Neural cell (in vitro differentiated cells): ENCODE measurements at regions not wholly inside any gene's neighbourhood (a gene's known extent, or its start where the extent isn't known, plus 50 kb on each side); places are given as distances from the start of the nearest gene placed in this dataset.

Experiments
- H2AFZ ChIP-seq: fragments of 200-600, 300-800 bp; sonication (generic), shearing (Covaris generic); 2 replicates; pipeline ENCODE4 v1.6.0; 2014; ENCODE audit warnings: low read depth, mild to moderate bottlenecking, antibody characterized with exemption, low read length, moderate library complexity
- H3F3A ChIP-seq: fragments of 200-600 bp; shearing (Covaris generic); 2 replicates; pipeline ENCODE4 v1.6.1; 2016; ENCODE audit warnings: mild to moderate bottlenecking, moderate library complexity, mixed read lengths, antibody characterized with exemption, low read length; ENCODE audit not compliant: insufficient read depth, poor library complexity, severe bottlenecking
- H3K27ac ChIP-seq: fragments of 200-600, 300-800 bp; sonication (generic), shearing (Covaris generic); 2 replicates; pipeline ENCODE4 v1.5.1; 2014; ENCODE audit warnings: mild to moderate bottlenecking, low read length, moderate library complexity
- H3K27me3 ChIP-seq: fragments of 300-800, 200-600 bp; sonication (generic), shearing (Covaris generic); 2 replicates; pipeline ENCODE4 v1.6.0; 2014; ENCODE audit warnings: mild to moderate bottlenecking, low read depth, low read length, moderate library complexity; ENCODE audit not compliant: insufficient read depth
- H3K36me3 ChIP-seq: fragments of 300-800, 200-600 bp; sonication (generic), shearing (Covaris generic); 2 replicates; pipeline ENCODE4 v1.5.1; 2014; ENCODE audit warnings: mild to moderate bottlenecking, antibody characterized with exemption, low read length, moderate library complexity; ENCODE audit not compliant: insufficient read depth
- H3K4me2 ChIP-seq: fragments of 300-800, 200-600 bp; sonication (generic), shearing (Covaris generic); 2 replicates; pipeline ENCODE4 v1.6.0; 2014; ENCODE audit warnings: mild to moderate bottlenecking, low read length
- H3K4me3 ChIP-seq: fragments of 300-800, 200-600 bp; sonication (generic), shearing (Covaris generic); 2 replicates; pipeline ENCODE4 v1.5.1; 2014; ENCODE audit warnings: mild to moderate bottlenecking, low read length, moderate library complexity
- H3K79me2 ChIP-seq: fragments of 200-600 bp; shearing (Covaris generic); replicated peaks from 2 replicates; pipeline ENCODE4 v1.6.0; 2014; ENCODE audit warnings: mild to moderate bottlenecking, low read length, moderate library complexity; ENCODE audit not compliant: insufficient read depth
- H3K9ac ChIP-seq: fragments of 300-800, 200-600 bp; sonication (generic), shearing (Covaris generic); 2 replicates; pipeline ENCODE4 v1.6.1; 2016; ENCODE audit warnings: mild to moderate bottlenecking, low read length, mixed read lengths
- H3K9me2 ChIP-seq: fragments of 200-600 bp; shearing (Covaris generic); 2 replicates; pipeline ENCODE4 v1.6.1; 2016; ENCODE audit warnings: mild to moderate bottlenecking, low read length, mixed read lengths; ENCODE audit not compliant: insufficient read depth
- H3K9me3 ChIP-seq: fragments of 200-600, 300-800 bp; sonication (generic), shearing (Covaris generic); 2 replicates; pipeline ENCODE4 v1.6.1; 2016; ENCODE audit warnings: mild to moderate bottlenecking, mixed run types, low read length, moderate library complexity, mixed read lengths
- H4K20me1 ChIP-seq: fragments of 200-600 bp; shearing (Covaris generic); 2 replicates; pipeline ENCODE4 v1.6.1; 2016; ENCODE audit warnings: mild to moderate bottlenecking, mixed run types; ENCODE audit not compliant: insufficient read depth
- EP300 ChIP-seq: fragments of 450-650 bp; conservative IDR thresholded peaks from 2 replicates; pipeline ENCODE4 v1.6.1; 2014; ENCODE audit warnings: antibody characterized with exemption, mild to moderate bottlenecking, moderate library complexity; ENCODE audit not compliant: poor library complexity, severe bottlenecking
- EZH2 ChIP-seq: fragments of 200-600, 300-800 bp; shearing (Covaris generic), sonication (generic); IDR thresholded peaks from 2 replicates; pipeline ENCODE4 v1.6.1; 2014; ENCODE audit warnings: antibody characterized with exemption, low read length, borderline replicate concordance, mild to moderate bottlenecking; ENCODE audit not compliant: insufficient read depth, poor library complexity, severe bottlenecking
- MXI1 ChIP-seq: fragments of 450-650 bp; conservative IDR thresholded peaks from 2 replicates; pipeline ENCODE4 v1.6.1; 2014; ENCODE audit warnings: antibody characterized with exemption, mild to moderate bottlenecking; ENCODE audit not compliant: poor library complexity, severe bottlenecking
- POLR2AphosphoS5 ChIP-seq: IDR thresholded peaks from 2 replicates; pipeline ENCODE4 v1.6.1; 2012
- RAD21 ChIP-seq: fragments of 450-650 bp; conservative IDR thresholded peaks from 2 replicates; pipeline ENCODE4 v1.6.1; 2014; ENCODE audit warnings: antibody characterized with exemption, mild to moderate bottlenecking, moderate library complexity
- REST ChIP-seq: IDR thresholded peaks from 2 replicates; pipeline ENCODE4 v1.6.1; 2012; ENCODE audit warnings: borderline replicate concordance
- SMC3 ChIP-seq: fragments of 450-650 bp; conservative IDR thresholded peaks from 2 replicates; pipeline ENCODE4 v1.6.1; 2014; ENCODE audit warnings: antibody characterized with exemption, mild to moderate bottlenecking, moderate library complexity; ENCODE audit not compliant: poor library complexity
- TAF1 ChIP-seq: IDR thresholded peaks from 2 replicates; pipeline ENCODE4 v1.6.1; 2012; ENCODE audit warnings: low read depth
- TF ChIP-seq, protein P1 (sequence below): fragments of 450-650 bp; IDR thresholded peaks from 2 replicates; pipeline ENCODE4 v1.5.1; 2014; ENCODE audit warnings: antibody characterized with exemption, mild to moderate bottlenecking, moderate library complexity; ENCODE audit not compliant: poor library complexity, severe bottlenecking

DNA sequence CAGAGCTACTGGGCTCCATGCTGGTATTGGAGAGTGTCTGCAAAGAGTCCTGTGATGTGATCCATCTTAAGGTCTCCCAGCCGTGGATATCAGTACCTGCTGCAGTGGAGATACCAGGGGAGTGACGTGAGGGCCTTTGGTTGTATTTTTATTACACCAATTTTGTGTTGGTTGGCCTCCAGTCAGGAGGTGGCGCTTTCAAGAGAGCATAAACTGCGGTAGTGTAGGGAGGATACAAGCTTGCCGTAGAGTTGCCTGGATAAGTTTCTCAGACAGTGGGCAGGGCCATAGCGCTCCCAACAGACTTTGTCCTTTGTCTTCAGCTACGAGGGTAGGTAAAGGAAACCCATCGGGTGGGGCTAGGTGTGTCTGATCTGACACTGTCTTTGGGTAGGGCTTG lies 113.0 kb upstream of the CEP162 start:
- no peaks in the 10 kb centered on the region for H3K36me3 ChIP-seq
- no peak overlapping the region for H3K27ac ChIP-seq
- H2AFZ ChIP-seq, result no peak overlapping the region
- H3F3A ChIP-seq, result no peaks in the 10 kb centered on the region
- no peak overlapping the region for H3K4me3 ChIP-seq
- H3K4me2 ChIP-seq, result no peak overlapping the region
- no peaks in the 10 kb centered on the region for H3K27me3 ChIP-seq
- no peaks in the 10 kb centered on the region for H3K9me2 ChIP-seq
- H3K79me2 ChIP-seq, result no peaks in the 10 kb centered on the region
- TF ChIP-seq EZH2 (no peak), SMC3 (no peak)
- no peaks in the 10 kb centered on the region for H3K9me3 ChIP-seq
- no peaks in the 10 kb centered on the region for H4K20me1 ChIP-seq
- no peak overlapping the region for H3K9ac ChIP-seq

DNA sequence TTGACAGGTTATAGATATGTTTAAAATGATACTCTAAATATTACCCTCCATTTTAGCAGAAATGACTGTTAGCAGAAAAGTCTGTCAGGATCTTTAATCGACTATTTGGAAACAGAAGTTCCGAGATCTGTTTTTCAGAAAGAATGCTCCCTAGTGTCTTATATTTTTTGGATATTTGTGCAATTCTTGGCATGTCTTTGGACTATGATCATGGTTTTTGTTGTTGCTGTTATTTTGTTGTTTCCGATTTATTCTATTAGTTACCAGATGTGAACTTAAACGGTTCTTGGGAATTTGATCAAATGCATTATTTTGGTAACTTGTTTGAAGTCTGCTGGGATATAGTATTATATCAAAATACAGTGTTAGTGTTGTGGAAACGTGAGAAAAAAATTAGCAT lies 106.4 kb upstream of the CEP162 start:
- H2AFZ ChIP-seq, result no peak overlapping the region
- H3K9ac ChIP-seq, result no peak overlapping the region
- no peak for TF ChIP-seq REST
- TF ChIP-seq POLR2AphosphoS5, result no peak
- TF ChIP-seq EZH2, result no peak
- no peak for TF ChIP-seq EP300
- no peak for TF ChIP-seq MXI1
- TF ChIP-seq, protein P1, sequence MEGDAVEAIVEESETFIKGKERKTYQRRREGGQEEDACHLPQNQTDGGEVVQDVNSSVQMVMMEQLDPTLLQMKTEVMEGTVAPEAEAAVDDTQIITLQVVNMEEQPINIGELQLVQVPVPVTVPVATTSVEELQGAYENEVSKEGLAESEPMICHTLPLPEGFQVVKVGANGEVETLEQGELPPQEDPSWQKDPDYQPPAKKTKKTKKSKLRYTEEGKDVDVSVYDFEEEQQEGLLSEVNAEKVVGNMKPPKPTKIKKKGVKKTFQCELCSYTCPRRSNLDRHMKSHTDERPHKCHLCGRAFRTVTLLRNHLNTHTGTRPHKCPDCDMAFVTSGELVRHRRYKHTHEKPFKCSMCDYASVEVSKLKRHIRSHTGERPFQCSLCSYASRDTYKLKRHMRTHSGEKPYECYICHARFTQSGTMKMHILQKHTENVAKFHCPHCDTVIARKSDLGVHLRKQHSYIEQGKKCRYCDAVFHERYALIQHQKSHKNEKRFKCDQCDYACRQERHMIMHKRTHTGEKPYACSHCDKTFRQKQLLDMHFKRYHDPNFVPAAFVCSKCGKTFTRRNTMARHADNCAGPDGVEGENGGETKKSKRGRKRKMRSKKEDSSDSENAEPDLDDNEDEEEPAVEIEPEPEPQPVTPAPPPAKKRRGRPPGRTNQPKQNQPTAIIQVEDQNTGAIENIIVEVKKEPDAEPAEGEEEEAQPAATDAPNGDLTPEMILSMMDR, result no peak
- no peak for TF ChIP-seq SMC3
- no peak for TF ChIP-seq TAF1
- no peak for TF ChIP-seq RAD21
- no peak overlapping the region for H3K27ac ChIP-seq
- H3K27me3 ChIP-seq, result no peaks in the 10 kb centered on the region
- no peaks in the 10 kb centered on the region for H3K9me2 ChIP-seq
- no peaks in the 10 kb centered on the region for H3K79me2 ChIP-seq
- H3K9me3 ChIP-seq, result no peaks in the 10 kb centered on the region
- H3K4me3 ChIP-seq, result no peak overlapping the region
- no peak overlapping the region for H3K4me2 ChIP-seq
- no peaks in the 10 kb centered on the region for H4K20me1 ChIP-seq
- H3F3A ChIP-seq, result no peaks in the 10 kb centered on the region
- H3K36me3 ChIP-seq, result no peaks in the 10 kb centered on the region
